IPS DF 6.9 (cell line): ENCODE measurements at regions not wholly inside any gene's neighbourhood (a gene's known extent, or its start where the extent isn't known, plus 50 kb on each side); places are given as distances from the start of the nearest gene placed in this dataset.

Source experiments
- DNase-seq: peaks from one replicate; pipeline ENCODE4 v3.0.0-alpha.2; 2013; ENCODE audit warnings: low read depth, low spot score
- H3K27ac ChIP-seq: one replicate; pipeline ENCODE4 v1.5.1; 2013; ENCODE audit warnings: low read length, control low read depth
- H3K27me3 ChIP-seq: 2 replicates; pipeline ENCODE4 v1.6.1; 2013; ENCODE audit warnings: mild to moderate bottlenecking, low read length; ENCODE audit not compliant: control insufficient read depth, insufficient read depth
- H3K36me3 ChIP-seq: 2 replicates; pipeline ENCODE4 v1.6.1; 2013; ENCODE audit warnings: low read length; ENCODE audit not compliant: control insufficient read depth, insufficient read depth
- H3K4me1 ChIP-seq: 2 replicates; pipeline ENCODE4 v1.6.1; 2013; ENCODE audit warnings: low read length; ENCODE audit not compliant: control insufficient read depth, insufficient read depth
- H3K4me3 ChIP-seq: 2 replicates; pipeline ENCODE4 v1.5.1; 2013; ENCODE audit warnings: mild to moderate bottlenecking, low read length
- H3K9me3 ChIP-seq: 2 replicates; pipeline ENCODE4 v1.6.1; 2013; ENCODE audit warnings: low read length, inconsistent platforms; ENCODE audit not compliant: control insufficient read depth, insufficient read depth
- WGBS: extraction: QIAGEN DNeasy Blood & Tissue Kit; methylation state at CpG from one replicate; pipeline ENCODE4 v1.1.7; 2013; ENCODE audit warnings: mixed read lengths, missing lambda C conversion rate; ENCODE audit not compliant: insufficient read length, insufficient coverage; 5-methylcytosine and 5-hydroxymethylcytosine counted together

DNA sequence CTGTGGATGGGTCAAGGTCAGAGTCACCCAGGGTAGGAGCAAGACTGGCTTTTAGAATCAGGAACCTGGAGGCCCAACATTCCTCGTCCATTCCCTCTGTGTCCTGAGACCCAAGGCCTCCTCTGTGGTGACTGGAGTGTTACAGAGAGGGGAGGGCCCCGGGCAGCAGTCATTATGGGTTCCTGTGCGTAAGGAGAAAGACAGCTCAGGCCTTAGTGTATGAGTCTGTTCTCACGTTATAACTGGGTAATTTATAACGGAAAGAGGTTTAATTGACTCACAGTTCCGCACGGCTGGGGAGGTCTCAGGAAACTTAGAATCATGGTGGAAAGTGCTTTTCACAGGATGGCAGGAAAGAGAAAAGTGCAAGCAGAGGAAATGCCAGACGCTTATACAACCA, 422.3 kb downstream of the TCERG1L start:
- Histone ChIP-seq H3K27me3 (no peaks in the 10 kb centered on the region), H3K27ac (no peak overlapping the region), H3K4me3 (no peak overlapping the region), H3K36me3 (no peaks in the 10 kb centered on the region; the same call in 1 of the 2 replicates), H3K9me3 (peaks cover 24% of the 10 kb centered on the region), H3K4me1 (no peaks in the 10 kb centered on the region)
- no peak for DNase-seq
- WGBS: no CpG with 5 or more reads among the region's 8 CpGs

DNA sequence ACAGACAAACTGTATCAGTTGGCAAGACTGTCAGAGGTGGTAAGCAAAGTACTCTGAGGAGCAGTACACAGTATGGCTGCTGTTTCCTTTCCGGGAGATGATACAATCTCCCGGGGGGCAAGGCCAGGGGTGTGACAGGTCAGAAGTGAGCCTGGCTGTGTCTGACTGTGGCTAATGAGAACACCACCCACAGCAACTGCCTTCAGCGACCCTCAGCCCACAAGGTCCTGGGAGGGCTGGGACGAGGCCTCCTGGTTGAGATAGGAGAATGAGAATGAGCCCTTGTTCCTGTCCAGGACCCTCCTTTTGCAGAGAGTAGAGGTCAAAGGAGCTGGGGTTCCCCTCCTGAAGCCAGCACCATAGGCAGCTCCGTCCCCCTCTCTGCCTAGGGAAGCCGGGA, 421.7 kb downstream of the TCERG1L start:
- no peaks in the 10 kb centered on the region for H3K27me3 ChIP-seq
- no peaks in the 10 kb centered on the region for H3K4me1 ChIP-seq
- DNase-seq: no peak
- no peaks in the 10 kb centered on the region; the same call in 1 of the 2 replicates for H3K36me3 ChIP-seq
- no CpG with 5 or more reads among the region's 6 CpGs for WGBS
- H3K9me3 ChIP-seq: peaks cover 24% of the 10 kb centered on the region
- no peak overlapping the region for H3K27ac ChIP-seq
- H3K4me3 ChIP-seq: no peak overlapping the region

DNA sequence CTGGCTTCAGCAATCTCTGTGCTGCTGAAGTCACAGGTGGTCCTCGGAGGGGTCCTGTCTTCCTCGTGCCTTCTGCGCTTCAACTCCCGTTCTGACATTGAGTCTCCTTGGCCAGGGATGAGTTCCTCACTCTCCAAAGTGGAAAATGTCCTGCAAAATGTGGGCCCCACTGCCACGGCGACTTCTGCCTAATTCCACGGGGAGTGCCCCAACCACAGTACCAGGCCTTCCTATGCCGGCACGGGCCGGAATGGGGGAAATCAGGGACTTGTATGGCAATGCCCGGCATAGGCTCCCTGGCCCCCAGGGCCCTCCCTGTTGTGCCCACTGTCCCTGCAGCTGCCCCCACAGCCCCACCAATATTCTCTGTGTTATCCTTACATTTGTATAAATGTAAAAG, 420.5 kb downstream of the TCERG1L start:
- H3K27ac ChIP-seq: no peak overlapping the region
- no peaks in the 10 kb centered on the region for H3K27me3 ChIP-seq
- no peak for DNase-seq
- H3K4me3 ChIP-seq: no peak overlapping the region
- H3K36me3 ChIP-seq: no peaks in the 10 kb centered on the region; the same call in 1 of the 2 replicates
- WGBS: no CpG with 5 or more reads among the region's 11 CpGs
- no peaks in the 10 kb centered on the region for H3K4me1 ChIP-seq
- peaks cover 26% of the 10 kb centered on the region for H3K9me3 ChIP-seq

DNA sequence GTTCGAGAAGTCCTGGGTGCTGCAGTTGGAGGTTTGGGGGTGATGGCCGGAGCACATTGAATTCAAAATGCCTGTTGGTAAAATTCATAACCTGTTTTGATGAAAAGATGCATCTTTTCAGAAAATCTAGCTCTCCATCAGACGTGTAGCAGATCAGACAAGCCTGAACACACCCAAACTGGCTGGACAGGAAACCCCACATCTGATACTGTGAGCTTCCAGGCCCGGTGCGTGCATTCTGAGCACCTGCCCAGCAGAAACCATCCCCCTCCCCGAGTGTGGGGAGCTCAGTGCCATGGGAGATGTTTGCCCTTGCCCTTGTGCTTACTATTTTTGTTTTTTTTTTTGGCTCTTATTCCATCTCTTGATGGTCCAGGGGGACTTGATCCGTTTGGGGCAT, 417.1 kb downstream of the TCERG1L start:
- Histone ChIP-seq H3K27ac (no peak overlapping the region), H3K36me3 (no peaks in the 10 kb centered on the region; the same call in 1 of the 2 replicates), H3K4me3 (no peak overlapping the region), H3K27me3 (no peaks in the 10 kb centered on the region), H3K4me1 (no peaks in the 10 kb centered on the region), H3K9me3 (peaks cover 29% of the 10 kb centered on the region)
- no CpG with 5 or more reads among the region's 7 CpGs for WGBS
- DNase-seq: no peak

DNA sequence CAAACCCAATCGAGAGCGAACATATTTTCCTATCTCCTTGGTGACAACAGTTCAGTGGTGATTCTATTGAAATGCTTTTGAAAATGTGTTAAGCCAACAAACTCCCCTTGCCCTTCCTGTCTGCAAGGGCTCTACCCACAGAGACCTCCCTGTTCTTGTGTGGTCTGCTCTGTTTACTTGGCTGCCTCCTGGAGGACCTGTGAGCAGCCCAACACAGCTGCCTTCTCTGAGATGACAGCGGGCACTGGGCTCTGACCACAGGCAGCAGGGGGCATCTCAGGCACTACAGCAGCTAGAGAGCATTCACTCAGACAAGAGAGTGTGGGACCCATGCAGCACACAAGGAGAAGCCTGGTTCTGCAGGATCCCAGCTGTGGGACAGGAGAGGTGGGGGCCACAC, 416.4 kb downstream of the TCERG1L start:
- Histone ChIP-seq H3K27ac (no peak overlapping the region), H3K36me3 (no peaks in the 10 kb centered on the region; the same call in 1 of the 2 replicates), H3K4me1 (no peaks in the 10 kb centered on the region), H3K9me3 (peaks cover 31% of the 10 kb centered on the region), H3K27me3 (no peaks in the 10 kb centered on the region), H3K4me3 (no peak overlapping the region)
- no CpG with 5 or more reads among the region's 3 CpGs for WGBS
- no peak for DNase-seq

DNA sequence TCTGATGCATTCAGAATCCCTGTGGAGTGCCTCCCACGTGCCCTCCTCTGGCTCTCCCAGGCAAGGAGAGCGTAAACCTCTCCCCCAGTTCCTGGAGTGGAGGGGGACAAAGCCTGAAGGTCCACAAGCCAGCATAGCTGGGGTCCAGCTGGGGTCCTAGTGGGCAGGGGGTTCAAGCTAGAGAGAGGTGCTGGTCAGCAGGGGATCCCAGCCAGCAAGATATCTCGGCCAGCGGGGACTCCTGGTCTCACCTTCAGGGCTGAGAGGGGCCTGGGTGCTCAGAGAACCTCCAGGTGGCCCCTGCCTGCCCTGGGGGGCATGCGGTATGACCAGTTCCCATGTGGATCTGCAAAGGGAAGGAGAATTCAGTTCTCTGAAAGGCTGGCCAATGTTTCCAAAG, 413.7 kb downstream of the TCERG1L start:
- Histone ChIP-seq H3K4me3 (no peak overlapping the region), H3K9me3 (peaks cover 34% of the 10 kb centered on the region), H3K27ac (no peak overlapping the region), H3K36me3 (no peaks in the 10 kb centered on the region; the same call in 1 of the 2 replicates), H3K27me3 (no peaks in the 10 kb centered on the region), H3K4me1 (no peaks in the 10 kb centered on the region)
- no peak for DNase-seq
- no CpG with 5 or more reads among the region's 5 CpGs for WGBS

DNA sequence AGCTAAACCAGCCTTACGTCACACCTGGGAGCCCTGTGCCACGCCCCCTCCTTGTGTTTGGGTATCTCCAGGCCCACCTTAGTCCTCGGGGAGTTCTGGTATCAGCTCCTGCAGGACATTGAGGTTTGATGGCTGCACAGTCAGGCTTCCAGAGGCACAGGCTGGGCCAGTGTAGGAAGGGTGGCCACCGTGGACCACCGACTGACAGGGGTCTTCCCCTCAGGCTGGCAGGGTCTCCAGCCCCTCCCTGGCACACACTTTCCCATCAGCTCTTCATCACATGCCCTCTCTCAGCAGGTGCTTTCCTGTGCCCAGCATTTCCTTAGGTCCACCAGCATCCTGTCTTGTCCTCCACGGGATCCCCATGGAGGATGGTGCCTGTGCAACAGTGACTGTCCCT, 413.1 kb downstream of the TCERG1L start:
- H3K4me3 ChIP-seq: no peak overlapping the region
- H3K36me3 ChIP-seq: no peaks in the 10 kb centered on the region
- H3K27ac ChIP-seq: no peak overlapping the region
- no CpG with 5 or more reads among the region's 6 CpGs for WGBS
- no peaks in the 10 kb centered on the region for H3K27me3 ChIP-seq
- no peaks in the 10 kb centered on the region for H3K4me1 ChIP-seq
- H3K9me3 ChIP-seq: peaks cover 36% of the 10 kb centered on the region
- no peak for DNase-seq

DNA sequence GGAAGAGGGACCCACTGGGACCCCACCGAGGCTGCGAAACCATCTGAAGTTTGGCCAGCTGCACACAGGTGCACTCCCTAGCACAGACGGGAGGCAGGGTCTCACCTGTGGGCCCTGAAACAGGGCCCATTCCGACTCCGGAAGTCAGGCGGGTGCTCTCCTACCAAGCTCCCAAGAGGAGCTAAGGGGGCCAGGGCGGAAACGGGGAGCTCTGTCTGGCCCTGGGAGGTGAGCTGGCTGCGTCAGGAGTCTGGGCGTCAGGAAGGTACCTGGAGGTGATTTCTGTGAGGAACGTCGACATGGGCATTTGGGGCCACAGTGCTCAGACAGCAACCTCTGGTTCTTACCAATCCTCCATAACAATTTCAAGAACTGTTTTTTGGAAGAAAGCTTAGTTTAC, 411.7 kb downstream of the TCERG1L start:
- no peaks in the 10 kb centered on the region for H3K27me3 ChIP-seq
- DNase-seq: no peak
- WGBS: no CpG with 5 or more reads among the region's 12 CpGs

DNA sequence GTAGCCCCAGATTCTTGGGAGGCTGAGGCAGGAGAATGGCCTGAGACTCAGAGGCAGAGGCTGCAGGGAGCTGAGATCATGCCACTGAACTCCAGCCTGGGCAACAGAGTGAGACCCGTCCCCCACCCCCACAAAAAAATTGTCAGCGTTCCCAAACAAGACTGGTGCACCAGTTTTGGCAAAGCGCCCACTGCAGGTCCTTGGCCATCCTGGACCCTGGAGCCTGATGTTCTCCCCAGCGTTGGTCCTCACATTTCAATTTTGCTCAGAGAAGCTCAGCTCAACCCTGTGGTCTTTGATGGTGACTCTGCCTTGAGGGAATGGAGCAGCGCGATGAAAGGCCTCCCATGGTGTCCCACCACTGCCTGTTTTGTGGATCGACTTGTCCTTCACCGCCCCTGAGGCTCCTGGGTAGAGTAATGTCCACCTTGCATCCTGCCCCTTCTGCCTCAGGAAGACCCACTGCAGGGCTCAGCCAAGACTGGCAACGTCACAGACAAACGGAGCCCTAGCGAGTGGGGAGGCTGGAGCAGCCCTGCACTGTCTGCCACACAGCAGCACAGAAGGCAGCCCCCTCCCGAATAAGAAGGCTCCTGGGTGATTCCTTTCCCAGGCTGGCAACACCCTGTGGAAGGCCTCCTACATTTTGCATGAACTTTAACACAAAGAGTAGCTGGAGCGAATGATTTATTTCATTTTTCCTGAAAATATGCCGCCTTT, 410.9 kb downstream of the TCERG1L start:
- H3K4me3 ChIP-seq: no peak overlapping the region
- no peaks in the 10 kb centered on the region for H3K36me3 ChIP-seq
- no peaks in the 10 kb centered on the region for H3K27me3 ChIP-seq
- no peaks in the 10 kb centered on the region for H3K4me1 ChIP-seq
- DNase-seq: no peak
- H3K27ac ChIP-seq: no peak overlapping the region
- WGBS: no CpG with 5 or more reads among the region's 14 CpGs
- H3K9me3 ChIP-seq: peaks cover 38% of the 10 kb centered on the region

More for the DNA sequence above, 411.7 kb downstream of the TCERG1L start:
- no peaks in the 10 kb centered on the region for H3K4me1 ChIP-seq
- H3K9me3 ChIP-seq: peaks cover 37% of the 10 kb centered on the region
- no peak overlapping the region for H3K27ac ChIP-seq
- H3K4me3 ChIP-seq: no peak overlapping the region
- no peaks in the 10 kb centered on the region for H3K36me3 ChIP-seq

DNA sequence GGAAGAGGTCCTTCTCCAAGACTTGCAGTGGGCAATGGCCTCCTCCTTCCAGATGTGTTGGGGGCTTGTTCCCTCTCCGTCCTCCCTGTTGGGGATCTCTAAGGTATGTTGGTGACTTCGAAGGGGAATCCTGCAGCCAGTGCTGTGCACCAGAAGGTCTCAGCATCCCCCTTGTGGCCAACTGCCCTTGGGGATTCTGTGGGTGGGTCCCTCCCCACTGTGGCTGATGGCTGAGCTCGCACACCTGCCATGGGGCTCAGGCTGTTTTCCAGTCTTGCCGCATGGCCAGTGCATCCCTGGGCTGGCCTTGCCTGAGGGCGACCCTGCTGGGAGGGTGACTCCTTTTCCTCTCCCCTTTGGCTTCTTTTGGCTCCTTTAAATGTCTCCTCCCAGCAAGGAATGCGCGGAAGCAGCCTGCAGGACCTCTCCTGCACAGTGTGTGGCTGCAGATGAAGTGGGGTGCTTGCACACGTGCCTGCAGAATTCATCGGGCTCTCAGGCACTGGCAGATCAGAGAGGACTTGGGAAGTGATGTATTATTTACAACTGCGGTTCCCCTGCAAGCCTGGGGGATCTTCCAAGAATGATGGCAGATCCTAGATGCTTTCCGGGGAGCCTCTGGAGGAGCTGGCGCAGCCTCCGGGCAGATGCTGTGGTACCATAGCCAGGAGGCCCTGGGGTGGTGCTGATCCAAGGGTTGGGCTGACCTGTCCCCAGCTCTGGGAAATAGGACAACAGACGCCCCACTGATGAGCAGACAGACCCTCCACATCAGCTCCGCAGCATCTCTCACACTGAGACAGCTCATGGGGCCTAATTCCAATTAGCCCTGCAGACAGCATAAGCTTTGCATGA, 410.0 kb downstream of the TCERG1L start:
- no peak for DNase-seq
- WGBS: no CpG with 5 or more reads among the region's 15 CpGs
- no peak overlapping the region for H3K4me3 ChIP-seq
- H3K36me3 ChIP-seq: no peaks in the 10 kb centered on the region; the same call in 1 of the 2 replicates
- H3K4me1 ChIP-seq: no peaks in the 10 kb centered on the region
- H3K27me3 ChIP-seq: no peaks in the 10 kb centered on the region
- H3K9me3 ChIP-seq: peaks cover 42% of the 10 kb centered on the region
- H3K27ac ChIP-seq: no peak overlapping the region
